ENCODE measurements at regions not wholly inside any gene's neighbourhood (a gene's known extent, or its start where the extent isn't known, plus 50 kb on each side); places are given as distances from the start of the nearest gene placed in this dataset.

- no peaks in the 10 kb centered on the region for H3K36me3 Mint-ChIP-seq (ENCODE audit: low read depth)
- H3K9me3 Mint-ChIP-seq, result no peaks in the 10 kb centered on the region
- no peak for TF ChIP-seq CTCF (IDR thresholded peaks at IDR 0.05; ENCODE audit: unreplicated experiment in 3 of 3)
- no peak overlapping the region for H3K4me3 Mint-ChIP-seq
- no peak overlapping the region for H3K27ac Mint-ChIP-seq
- peaks cover 5% of the 10 kb centered on the region for H3K4me1 Mint-ChIP-seq
- no peaks in the 10 kb centered on the region for H3K27me3 Mint-ChIP-seq (ENCODE audit: low read depth)
Measured at GRCh38 chr12:17372508-17372907, 717.5 kb downstream of the RERGL start.

DNA sequence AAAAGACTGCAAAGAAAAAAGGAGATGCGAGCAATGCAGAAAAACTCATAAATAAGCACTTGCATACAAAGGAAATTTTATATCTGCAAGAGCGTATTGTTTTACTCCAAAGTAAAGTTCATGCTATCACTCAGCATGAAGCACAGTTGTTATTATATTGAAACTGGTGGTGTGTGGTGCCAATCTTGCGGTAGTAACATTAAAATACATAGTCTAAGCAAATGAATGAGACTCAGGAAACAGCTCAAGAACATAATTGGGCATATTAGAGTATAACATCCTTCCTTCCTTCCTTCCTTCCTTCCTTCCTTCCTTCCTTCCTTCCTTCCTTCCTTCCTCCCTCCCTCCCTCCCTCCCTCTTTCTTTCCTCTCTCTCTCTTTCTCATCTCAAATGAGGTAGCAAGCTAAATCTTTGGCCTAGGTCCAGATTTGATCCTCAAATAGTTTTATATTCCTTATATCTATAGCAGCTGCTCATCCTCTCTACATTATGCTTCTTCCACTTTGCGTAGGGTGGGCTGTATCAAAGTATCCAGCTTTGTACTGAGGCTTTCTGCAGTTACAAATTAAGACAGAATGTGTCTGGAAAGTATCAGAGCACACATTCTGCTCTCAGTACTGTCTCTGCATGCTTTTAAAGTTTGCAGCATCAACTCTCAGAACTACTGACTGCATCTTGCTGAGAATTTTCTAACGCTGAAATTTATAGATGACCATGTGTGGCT is 718.3 kb downstream of the RERGL start:
- no peak overlapping the region for H3K4me3 Mint-ChIP-seq
- no peaks in the 10 kb centered on the region for H3K27me3 Mint-ChIP-seq (ENCODE audit: low read depth)

GRCh38 chr12:17370621-17371020 is 719.4 kb downstream of the RERGL start:
- Mint-ChIP-seq H3K9me3 (no peaks in the 10 kb centered on the region), H3K27ac (no peak overlapping the region), H3K4me1 (peaks cover 5% of the 10 kb centered on the region), H3K4me3 (no peak overlapping the region), H3K27me3 (ENCODE audit: low read depth) (no peaks in the 10 kb centered on the region), H3K36me3 (ENCODE audit: low read depth) (no peaks in the 10 kb centered on the region)
- no peak for TF ChIP-seq CTCF (IDR thresholded peaks at IDR 0.05; ENCODE audit: unreplicated experiment in 3 of 3)

More for the DNA sequence above, 718.3 kb downstream of the RERGL start:
- Mint-ChIP-seq H3K9me3 (no peaks in the 10 kb centered on the region), H3K4me1 (peaks cover 5% of the 10 kb centered on the region), H3K27ac (no peak overlapping the region), H3K36me3 (ENCODE audit: low read depth) (no peaks in the 10 kb centered on the region)
- no peak for TF ChIP-seq CTCF (IDR thresholded peaks at IDR 0.05; ENCODE audit: unreplicated experiment in 3 of 3)

DNA sequence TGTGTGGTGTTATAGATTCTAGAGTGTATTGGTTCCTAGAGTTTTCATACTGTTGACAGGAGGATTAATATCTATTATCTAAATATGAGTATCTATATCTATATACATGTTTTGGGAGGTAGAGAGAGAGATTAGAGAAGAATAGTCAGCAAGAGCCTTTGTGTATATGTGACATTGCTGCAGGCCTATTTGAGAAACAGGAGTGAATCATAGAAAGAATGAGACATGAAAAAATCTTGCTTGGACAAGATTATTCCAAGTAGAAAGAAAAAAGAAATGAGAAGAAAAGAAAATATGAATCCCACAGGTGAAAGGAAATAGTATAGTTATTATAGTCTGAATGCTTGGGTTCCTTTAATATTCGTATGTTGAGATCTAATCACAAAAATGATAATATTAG is 720.4 kb downstream of the RERGL start:
- Mint-ChIP-seq H3K27me3 (ENCODE audit: low read depth) (no peaks in the 10 kb centered on the region), H3K27ac (no peak overlapping the region), H3K4me3 (no peak overlapping the region), H3K4me1 (peaks cover 5% of the 10 kb centered on the region), H3K36me3 (ENCODE audit: low read depth) (no peaks in the 10 kb centered on the region), H3K9me3 (no peaks in the 10 kb centered on the region)
- TF ChIP-seq CTCF (IDR thresholded peaks at IDR 0.05; ENCODE audit: unreplicated experiment in 3 of 3), result no peak

DNA sequence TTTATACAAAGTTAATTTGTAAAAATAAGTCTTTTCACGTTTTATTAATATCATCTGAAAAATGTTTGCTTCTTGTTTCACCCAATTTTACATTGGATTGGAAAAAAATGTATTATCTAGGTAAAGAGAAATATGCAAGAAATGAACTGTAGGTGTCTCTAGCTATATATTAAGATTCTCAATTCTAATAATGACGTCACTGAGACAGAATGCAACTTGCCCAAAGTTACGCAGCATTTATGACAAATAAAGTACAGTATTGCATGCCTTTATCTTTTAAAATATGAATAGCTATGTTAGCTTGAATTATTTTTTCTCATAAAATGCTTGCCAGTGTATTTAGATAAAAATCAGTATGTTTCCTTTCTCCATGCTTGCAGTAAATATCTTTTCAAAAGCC is 728.8 kb downstream of the RERGL start:
- no peaks in the 10 kb centered on the region for H3K36me3 Mint-ChIP-seq (ENCODE audit: low read depth)
- H3K27ac Mint-ChIP-seq, result no peak overlapping the region
- no peak overlapping the region for H3K4me3 Mint-ChIP-seq
- TF ChIP-seq CTCF (IDR thresholded peaks at IDR 0.05; ENCODE audit: unreplicated experiment in 3 of 3), result no peak
- H3K4me1 Mint-ChIP-seq, result no peaks in the 10 kb centered on the region
- H3K9me3 Mint-ChIP-seq, result no peaks in the 10 kb centered on the region
- no peaks in the 10 kb centered on the region for H3K27me3 Mint-ChIP-seq (ENCODE audit: low read depth)

DNA sequence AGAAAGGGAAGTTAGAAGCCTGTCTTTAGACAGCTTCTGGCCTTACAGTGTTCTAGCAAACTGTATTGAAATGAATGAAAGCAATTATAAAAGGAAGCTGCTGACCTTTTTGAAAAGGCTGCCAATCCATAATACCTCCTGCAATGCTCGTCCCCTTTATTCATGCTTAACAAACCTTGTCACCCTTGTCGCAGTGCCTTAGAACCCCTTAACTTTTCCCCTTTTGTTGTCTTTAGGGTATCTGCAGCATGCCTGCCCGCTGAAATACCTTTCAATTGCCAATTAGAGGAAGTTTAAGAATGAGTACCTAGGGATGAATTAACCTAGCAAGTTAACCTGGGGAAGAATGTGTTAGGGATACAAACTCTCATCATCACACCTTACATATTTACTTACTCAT is 731.2 kb downstream of the RERGL start:
- Mint-ChIP-seq H3K27me3 (ENCODE audit: low read depth) (no peaks in the 10 kb centered on the region), H3K4me1 (no peaks in the 10 kb centered on the region), H3K9me3 (no peaks in the 10 kb centered on the region), H3K4me3 (no peak overlapping the region), H3K27ac (no peak overlapping the region), H3K36me3 (ENCODE audit: low read depth) (no peaks in the 10 kb centered on the region)
- TF ChIP-seq CTCF (IDR thresholded peaks at IDR 0.05; ENCODE audit: unreplicated experiment in 3 of 3), result no peak

Measured in nephron (organoid).